ENCODE measurements at regions not wholly inside any gene's neighbourhood (a gene's known extent, or its start where the extent isn't known, plus 50 kb on each side); places are given as distances from the start of the nearest gene placed in this dataset.

DNA sequence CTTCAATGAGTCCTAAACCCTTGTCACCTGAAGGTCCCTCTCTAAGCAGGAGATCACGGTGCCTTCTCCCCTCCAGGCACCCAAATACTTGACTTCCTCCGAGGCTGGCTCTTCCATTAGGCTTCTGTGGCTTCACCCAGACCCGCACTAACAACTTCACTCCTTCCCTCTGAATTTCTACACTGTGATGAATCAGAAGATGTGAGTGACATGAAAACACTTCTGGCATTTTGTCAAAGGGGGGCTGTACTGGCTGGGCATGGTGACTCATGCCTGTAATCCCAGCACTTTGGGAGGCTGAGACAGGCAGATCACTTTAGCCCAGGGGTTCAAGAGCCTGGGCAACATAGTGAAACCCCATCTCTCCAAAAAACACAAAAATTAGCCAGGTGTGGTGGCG, 72.6 kb upstream of the CNEP1R1 start:
- Histone ChIP-seq H3K4me1 (no peaks in the 10 kb centered on the region), H3K27ac (no peak overlapping the region), H3K9me3 (no peaks in the 10 kb centered on the region), H3K36me3 (no peaks in the 10 kb centered on the region), H3K27me3 (replicated peaks in 1 of 7) (peaks cover 0 to 8% (median 0%) of the 10 kb centered on the region in 7 donors), H3K4me3 (no peak overlapping the region)
- intact Hi-C loops (cut with DNase I; ENCODE audit: low total_unique reads), result no loop called here
- no peak for TF ChIP-seq POLR2A (IDR thresholded peaks at IDR 0.05)
- no peak for TF ChIP-seq POLR2AphosphoS5 (IDR thresholded peaks at IDR 0.05)
- WGBS, 5 donors, result 58 to 78% (median 77%) methylated on average over 4 of the region's 4 CpGs
- no peak for DNase-seq

DNA sequence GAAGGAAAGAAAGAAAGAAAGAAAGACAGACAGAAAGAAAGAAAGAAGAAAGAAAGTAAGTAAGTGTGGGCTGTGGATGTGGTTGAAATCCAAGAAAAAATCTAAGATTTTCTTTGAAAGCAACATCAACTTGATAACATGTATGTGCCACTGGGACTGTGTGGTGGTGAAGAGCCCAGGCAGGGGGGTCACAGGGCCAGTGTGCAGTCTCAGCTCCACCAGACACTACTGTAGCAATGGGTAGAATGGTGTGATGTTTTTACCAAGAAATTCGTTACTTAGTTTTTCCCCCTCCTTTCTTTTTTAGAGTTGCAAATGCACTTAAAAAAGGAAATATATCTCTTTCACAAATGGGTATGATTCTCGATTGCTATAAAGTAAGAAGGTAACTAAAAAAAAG, 71.9 kb upstream of the CNEP1R1 start:
- Histone ChIP-seq H3K27me3 (replicated peaks in 1 of 7) (peaks cover 0 to 8% (median 0%) of the 10 kb centered on the region in 7 donors), H3K4me1 (no peaks in the 10 kb centered on the region), H3K36me3 (no peaks in the 10 kb centered on the region), H3K9me3 (no peaks in the 10 kb centered on the region), H3K4me3 (no peak overlapping the region), H3K27ac (no peak overlapping the region)
- 33 to 79% (median 74%) methylated on average over 1 to 2 of the region's 2 CpGs for WGBS, 5 donors
- no peak for TF ChIP-seq POLR2AphosphoS5 (IDR thresholded peaks at IDR 0.05)
- TF ChIP-seq, protein P1, sequence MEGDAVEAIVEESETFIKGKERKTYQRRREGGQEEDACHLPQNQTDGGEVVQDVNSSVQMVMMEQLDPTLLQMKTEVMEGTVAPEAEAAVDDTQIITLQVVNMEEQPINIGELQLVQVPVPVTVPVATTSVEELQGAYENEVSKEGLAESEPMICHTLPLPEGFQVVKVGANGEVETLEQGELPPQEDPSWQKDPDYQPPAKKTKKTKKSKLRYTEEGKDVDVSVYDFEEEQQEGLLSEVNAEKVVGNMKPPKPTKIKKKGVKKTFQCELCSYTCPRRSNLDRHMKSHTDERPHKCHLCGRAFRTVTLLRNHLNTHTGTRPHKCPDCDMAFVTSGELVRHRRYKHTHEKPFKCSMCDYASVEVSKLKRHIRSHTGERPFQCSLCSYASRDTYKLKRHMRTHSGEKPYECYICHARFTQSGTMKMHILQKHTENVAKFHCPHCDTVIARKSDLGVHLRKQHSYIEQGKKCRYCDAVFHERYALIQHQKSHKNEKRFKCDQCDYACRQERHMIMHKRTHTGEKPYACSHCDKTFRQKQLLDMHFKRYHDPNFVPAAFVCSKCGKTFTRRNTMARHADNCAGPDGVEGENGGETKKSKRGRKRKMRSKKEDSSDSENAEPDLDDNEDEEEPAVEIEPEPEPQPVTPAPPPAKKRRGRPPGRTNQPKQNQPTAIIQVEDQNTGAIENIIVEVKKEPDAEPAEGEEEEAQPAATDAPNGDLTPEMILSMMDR (IDR thresholded peaks at IDR 0.05 in 8 of 11, conservative IDR thresholded peaks at IDR 0.05 in 3 of 11), result no peak
- no peak for TF ChIP-seq POLR2A (IDR thresholded peaks at IDR 0.05)
- no peak for DNase-seq
- intact Hi-C loops (cut with DNase I; ENCODE audit: low total_unique reads), result no loop called here

DNA sequence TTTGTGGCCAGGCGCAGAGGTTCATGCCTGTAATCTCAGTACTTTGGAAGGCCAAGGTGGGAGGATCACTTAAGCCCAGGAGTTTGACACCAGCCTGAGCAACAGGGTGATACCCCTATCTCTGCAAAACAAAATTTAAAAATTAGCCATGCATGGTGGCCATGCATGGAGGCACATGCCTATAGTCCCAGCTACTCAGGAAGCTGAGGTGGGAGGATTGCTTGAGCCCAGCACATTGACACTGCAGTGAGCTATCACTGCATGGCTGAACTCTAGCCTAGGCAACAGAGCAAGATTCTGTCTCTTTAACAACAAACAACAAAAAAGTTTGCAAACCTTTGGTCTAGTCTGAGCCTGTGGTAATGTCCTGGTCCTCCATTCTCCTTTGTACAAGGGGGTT, 69.2 kb upstream of the CNEP1R1 start:
- Histone ChIP-seq H3K9me3 (no peaks in the 10 kb centered on the region), H3K4me1 (no peaks in the 10 kb centered on the region), H3K4me3 (no peak overlapping the region), H3K27me3 (replicated peaks in 1 of 7) (no peaks in the 10 kb centered on the region), H3K27ac (no peak overlapping the region), H3K36me3 (no peaks in the 10 kb centered on the region)
- no peak for DNase-seq
- 94 to 100% (median 97%) methylated on average over 1 of the region's 1 CpG for whole genome bisulfite sequencing, 5 donors
- TF ChIP-seq POLR2A (IDR thresholded peaks at IDR 0.05) (no peak), POLR2AphosphoS5 (IDR thresholded peaks at IDR 0.05) (no peak)
- TF ChIP-seq, protein P1 (IDR thresholded peaks at IDR 0.05 in 8 of 11, conservative IDR thresholded peaks at IDR 0.05 in 3 of 11), result no peak
- intact Hi-C loops (cut with DNase I; ENCODE audit: low total_unique reads), result no loop called here

DNA sequence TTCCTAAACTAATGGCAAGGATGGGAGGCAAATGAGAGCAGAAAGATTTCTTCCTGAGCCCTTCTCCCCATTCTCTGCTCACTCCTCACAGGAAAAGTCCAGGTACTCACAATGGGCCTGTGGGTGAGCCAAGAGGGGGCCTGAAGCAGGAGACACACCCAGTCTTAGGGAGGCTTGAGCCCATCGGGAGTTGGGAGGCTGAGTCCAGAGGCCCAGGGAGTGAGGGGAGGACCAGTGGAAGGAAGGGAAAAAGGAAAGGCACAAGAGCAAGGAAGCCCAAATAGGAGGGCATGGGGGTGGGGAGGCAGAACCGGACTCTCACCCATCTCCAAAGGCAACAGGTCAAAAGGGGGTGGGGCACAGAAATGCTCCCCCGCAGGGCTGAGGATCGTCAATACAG, 68.1 kb upstream of the CNEP1R1 start:
- WGBS, 5 donors, result 85 to 93% (median 88%) methylated on average over 4 of the region's 4 CpGs
- no peak for TF ChIP-seq POLR2A (IDR thresholded peaks at IDR 0.05)
- no peak for TF ChIP-seq POLR2AphosphoS5 (IDR thresholded peaks at IDR 0.05)
- TF ChIP-seq, protein P1 (IDR thresholded peaks at IDR 0.05 in 8 of 11, conservative IDR thresholded peaks at IDR 0.05 in 3 of 11), result no peak
- H3K9me3 ChIP-seq, result no peaks in the 10 kb centered on the region
- H3K36me3 ChIP-seq, result no peaks in the 10 kb centered on the region
- H3K27ac ChIP-seq, result no peak overlapping the region
- DNase-seq, result no peak
- H3K27me3 ChIP-seq (replicated peaks in 1 of 7), result no peaks in the 10 kb centered on the region
- no peaks in the 10 kb centered on the region for H3K4me1 ChIP-seq
- no peak overlapping the region for H3K4me3 ChIP-seq
- intact Hi-C loops (cut with DNase I; ENCODE audit: low total_unique reads), result no loop called here

DNA sequence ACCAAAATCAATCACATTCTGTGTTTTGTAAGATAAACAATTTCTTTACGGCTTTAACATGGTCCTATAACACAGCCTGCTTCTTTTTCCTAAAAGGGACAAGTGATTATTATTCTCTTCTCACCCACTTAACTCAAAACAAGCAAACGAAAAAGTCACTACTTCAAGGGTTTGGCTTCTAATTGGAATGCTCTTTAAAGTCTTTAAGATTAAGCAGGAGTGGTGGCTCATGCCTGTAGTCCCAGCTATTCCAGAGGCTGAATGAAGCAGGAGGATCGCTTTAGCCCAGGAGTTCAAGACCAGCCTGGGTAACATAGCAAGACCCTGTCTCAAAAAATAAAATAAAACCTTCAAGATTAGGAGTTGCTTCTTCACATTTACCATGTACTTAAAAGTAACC, 66.6 kb upstream of the CNEP1R1 start:
- intact Hi-C loops (cut with DNase I; ENCODE audit: low total_unique reads), result no loop called here
- no peak overlapping the region for H3K27ac ChIP-seq
- H3K9me3 ChIP-seq, result no peaks in the 10 kb centered on the region
- H3K27me3 ChIP-seq (replicated peaks in 1 of 7), result no peaks in the 10 kb centered on the region
- no peaks in the 10 kb centered on the region for H3K4me1 ChIP-seq
- no peaks in the 10 kb centered on the region for H3K36me3 ChIP-seq
- no peak for DNase-seq
- WGBS, 5 donors, result 72 to 82% (median 80%) methylated on average over 3 of the region's 3 CpGs
- H3K4me3 ChIP-seq, result no peak overlapping the region
- TF ChIP-seq, protein P1 (IDR thresholded peaks at IDR 0.05 in 8 of 11, conservative IDR thresholded peaks at IDR 0.05 in 3 of 11), result no peak
- TF ChIP-seq POLR2A (IDR thresholded peaks at IDR 0.05) (no peak), POLR2AphosphoS5 (IDR thresholded peaks at IDR 0.05) (no peak)
